T-helper 1 cell (primary cell): ENCODE measurements at regions not wholly inside any gene's neighbourhood (a gene's known extent, or its start where the extent isn't known, plus 50 kb on each side); places are given as distances from the start of the nearest gene placed in this dataset.
"Not testable (repeated sequence)": the region's sequence is repeated elsewhere in the genome, so short reads cannot be mapped to it uniquely, and the experiment has no call there.

Experiments used
- DNase-seq, 5 donors: peaks; one replicate each; pipeline ENCODE4 v3.0.0-alpha.2; 2012 to 2020

GRCh38 chr6:130720076-130720715, 107.0 kb upstream of the SMLR1 start:
- DNase-seq, result peak in 1 of 5 donors; percentile 13

- peak in 1 of 5 donors; percentile 6 for DNase-seq
These were observed 103.1 kb upstream of the SMLR1 start for GRCh38 chr6:130724089-130724488.

DNA sequence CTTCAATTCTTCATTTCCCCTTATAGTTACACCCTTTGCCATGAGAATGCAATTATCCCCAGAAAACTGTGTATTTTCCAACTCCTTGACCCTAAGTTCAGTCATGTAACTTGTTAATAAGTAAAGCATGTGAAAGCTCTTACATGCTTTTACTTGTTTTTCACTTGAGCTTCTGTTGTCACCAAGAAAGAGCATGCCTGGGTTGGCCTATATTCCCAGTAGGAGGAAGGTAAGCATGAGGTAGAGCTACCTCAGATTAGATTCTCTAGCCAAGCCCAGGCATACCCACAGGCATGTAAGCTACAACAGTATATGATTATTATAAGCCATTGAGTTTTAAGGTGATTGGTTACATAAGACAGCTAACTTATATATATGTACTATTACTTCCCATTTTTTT, 101.7 kb upstream of the SMLR1 start:
- DNase-seq, result no peak

DNA sequence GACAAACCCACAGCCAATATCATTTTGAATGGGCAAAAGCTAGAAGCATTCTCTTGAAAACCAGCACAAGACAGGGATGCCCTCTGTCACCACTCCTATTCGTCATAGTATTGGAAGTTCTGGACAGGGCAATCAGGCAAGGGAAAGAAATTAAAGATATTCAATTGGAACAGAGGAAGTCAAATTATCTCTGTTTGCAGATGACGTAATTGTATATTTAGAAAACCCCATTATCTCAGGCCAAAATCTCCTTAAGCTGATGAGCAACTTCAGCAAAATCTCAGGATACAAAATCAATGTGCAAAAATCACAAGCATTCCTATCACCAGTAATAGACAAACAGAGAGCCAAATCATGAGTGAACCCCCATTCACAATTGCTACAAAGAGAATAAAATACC, 99.1 kb upstream of the SMLR1 start:
- not testable (repeated sequence) for DNase-seq

DNA sequence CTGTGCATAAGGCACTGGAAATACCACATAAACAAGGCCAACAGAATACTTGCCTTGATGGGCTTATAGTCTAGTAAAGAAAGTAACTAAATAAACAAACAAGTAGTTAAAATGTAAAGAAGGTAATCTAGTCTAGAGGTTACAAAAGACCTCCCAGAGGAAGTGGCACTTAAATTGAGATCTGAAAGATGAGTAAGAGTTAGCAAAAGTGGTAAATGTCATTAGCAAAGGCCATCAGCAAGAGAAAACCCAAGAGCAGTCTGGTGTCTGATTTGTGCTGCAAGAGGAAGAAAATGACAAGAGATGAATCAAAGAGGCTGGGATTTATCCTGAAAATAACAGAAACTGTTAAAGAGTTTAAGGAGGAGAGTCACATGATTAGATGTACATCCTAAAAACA, 96.6 kb upstream of the SMLR1 start:
- DNase-seq, result peak in 1 of 5 donors; percentile 23

DNA sequence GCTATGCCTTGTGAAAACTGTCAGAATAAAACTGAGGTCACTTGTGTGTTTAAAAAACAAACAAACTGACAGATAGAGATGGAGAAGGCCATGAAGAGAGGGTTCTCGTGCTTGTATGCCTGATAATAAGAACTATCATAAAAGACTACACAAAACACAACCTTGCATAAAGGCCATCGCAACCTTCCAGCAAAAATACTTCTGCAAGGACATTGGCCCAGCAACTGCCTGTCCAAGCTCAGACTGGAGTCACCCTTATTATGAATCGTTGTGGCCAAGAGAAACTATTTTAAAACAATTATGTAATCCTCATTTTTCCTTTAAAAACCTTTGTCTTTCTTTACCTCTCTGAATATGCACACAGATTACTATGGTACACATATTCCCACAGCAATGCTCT, 93.0 kb upstream of the SMLR1 start:
- no peak for DNase-seq

DNA sequence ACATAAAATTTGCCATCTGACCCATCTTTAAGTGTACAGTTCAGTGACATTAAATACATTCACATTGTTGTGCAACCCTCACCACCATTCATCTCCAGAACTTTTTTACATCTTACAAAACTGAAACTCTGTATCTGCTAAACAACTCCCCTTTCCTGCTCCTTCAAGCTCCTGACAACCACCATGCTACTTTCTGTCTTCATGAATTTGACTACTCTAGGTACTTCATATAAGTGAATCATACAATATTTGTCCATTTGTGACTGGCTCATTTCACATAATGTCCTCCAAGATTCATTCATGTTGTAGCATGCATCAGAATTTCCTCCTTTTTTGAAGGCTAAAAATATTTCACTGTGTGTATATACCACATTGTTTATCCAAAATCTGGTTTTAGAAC, 86.9 kb upstream of the SMLR1 start:
- no peak for DNase-seq

- no peak for DNase-seq
These were observed 85.0 kb upstream of the SMLR1 start for GRCh38 chr6:130742131-130742681.

DNA sequence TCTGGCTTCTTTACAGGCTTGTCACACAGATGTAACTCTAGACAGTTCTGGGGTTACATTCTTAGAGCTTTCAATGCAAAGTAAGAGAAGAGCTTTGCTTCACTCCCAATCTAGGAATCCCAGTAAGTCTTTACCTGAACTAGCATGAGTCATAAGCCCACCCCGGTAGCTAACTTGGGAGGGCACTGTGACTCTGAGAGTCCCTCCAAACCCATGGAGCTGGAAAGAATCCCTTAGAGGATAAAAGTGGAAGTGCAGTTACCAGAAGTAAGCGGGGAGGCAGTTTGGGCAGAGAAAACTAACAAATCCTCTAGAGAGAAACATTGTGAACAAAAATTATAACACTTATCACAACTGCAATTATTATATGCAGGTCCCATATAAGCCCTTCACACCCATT, 84.0 kb upstream of the SMLR1 start:
- DNase-seq, result no peak

GRCh38 chr6:130744576-130745366, 82.4 kb upstream of the SMLR1 start:
- DNase-seq, result no peak

- DNase-seq, result no peak
These were observed 79.2 kb upstream of the SMLR1 start for GRCh38 chr6:130748041-130748440.

DNA sequence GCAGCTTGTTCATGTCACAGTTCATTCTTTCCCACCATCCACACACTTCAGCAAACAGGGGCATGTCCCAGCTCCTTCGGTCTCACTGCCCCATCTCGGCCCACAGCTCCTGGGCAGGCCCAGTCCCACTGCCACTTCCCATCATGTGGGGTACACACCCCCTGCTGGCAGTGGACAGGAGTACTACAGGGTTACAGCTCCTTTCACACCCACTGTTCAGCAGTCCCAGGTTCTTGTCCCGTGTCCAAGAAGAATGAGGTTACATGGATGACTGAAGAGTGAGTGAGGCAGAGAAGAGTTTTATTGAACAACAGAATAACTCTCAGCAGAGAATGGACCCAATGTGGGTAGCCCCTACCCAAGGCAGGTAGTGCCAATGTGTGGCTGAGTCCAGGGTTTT, 77.8 kb upstream of the SMLR1 start:
- no peak for DNase-seq

- DNase-seq, result no peak
These were observed 74.9 kb upstream of the SMLR1 start for GRCh38 chr6:130752267-130752666.

- no peak for DNase-seq
These were observed 72.3 kb upstream of the SMLR1 start for GRCh38 chr6:130754786-130755367.

GRCh38 chr6:130755368-130756034, 71.7 kb upstream of the SMLR1 start:
- DNase-seq, result no peak

- no peak for DNase-seq
These were observed 70.4 kb upstream of the SMLR1 start for GRCh38 chr6:130756824-130757223.

GRCh38 chr6:130758813-130759212, 68.4 kb upstream of the SMLR1 start:
- DNase-seq, result peak in 1 of 5 donors; percentile 23

DNA sequence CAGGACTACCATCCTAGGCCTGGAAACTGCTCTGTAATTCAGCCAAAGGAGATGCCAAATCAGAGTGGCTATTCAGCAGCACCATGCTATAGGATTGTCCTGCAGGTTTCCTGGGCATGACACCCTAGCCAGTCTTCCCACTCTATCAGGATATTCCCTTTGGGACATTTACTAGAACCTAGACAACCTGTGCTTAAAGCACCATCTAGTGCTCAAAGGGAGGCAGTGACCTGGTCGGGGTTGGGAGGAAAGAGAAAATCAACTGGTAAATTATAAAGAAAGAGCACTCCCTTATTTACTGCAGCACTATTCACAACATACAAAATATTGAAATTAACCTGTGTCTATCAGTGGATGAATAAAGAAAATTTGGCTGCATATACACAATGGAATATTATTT, 67.2 kb upstream of the SMLR1 start:
- no peak for DNase-seq

DNA sequence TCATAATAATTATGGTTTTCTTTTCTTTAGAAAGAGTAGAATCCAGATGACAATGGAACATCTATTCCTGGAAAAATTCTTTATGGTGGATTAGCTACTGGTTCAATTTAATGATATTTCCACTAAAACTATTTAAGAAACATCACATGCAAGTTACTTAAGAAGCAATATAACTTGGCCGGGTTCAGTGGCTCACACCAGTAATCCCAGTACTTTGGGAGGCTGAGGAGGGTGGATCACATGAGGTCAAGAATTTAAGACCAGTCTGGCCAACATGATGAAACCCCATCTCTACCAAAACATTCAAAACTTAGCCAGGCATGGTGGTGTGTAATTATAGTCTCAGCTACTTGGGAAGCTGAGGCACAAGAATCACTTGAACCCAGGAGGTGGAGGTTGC, 65.9 kb upstream of the SMLR1 start:
- no peak for DNase-seq

GRCh38 chr6:130765181-130765727, 62.0 kb upstream of the SMLR1 start:
- no peak for DNase-seq

GRCh38 chr6:130766239-130767144, 60.7 kb upstream of the SMLR1 start:
- no peak for DNase-seq

GRCh38 chr6:130769861-130770260, 57.3 kb upstream of the SMLR1 start:
- no peak for DNase-seq
